ENCODE measurements at regions not wholly inside any gene's neighbourhood (a gene's known extent, or its start where the extent isn't known, plus 50 kb on each side); places are given as distances from the start of the nearest gene placed in this dataset.

- no peak for DNase-seq
These were observed 231.3 kb downstream of the KLF13 start for GRCh38 chr15:31557899-31558298.

DNA sequence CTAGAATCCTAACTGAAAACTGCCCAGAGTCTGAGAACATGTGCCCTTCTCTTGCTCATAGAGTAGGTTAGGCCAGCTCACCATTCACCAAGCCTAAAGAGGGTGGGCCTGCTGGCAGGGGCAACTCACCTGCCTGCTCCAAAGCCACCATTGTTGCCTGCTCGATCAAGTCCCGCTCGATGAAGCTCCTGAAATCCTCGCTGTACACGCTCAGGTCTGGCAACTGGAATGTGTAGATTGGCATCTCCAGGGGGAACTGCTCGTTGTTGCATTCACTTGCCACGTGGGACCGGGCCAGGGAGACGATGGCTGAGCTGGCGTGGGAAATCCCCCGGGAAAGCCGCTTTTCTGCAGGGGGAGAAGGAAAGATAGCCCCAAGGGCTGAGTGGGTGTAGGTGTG, 232.2 kb downstream of the KLF13 start:
- DNase-seq, result no peak

DNA sequence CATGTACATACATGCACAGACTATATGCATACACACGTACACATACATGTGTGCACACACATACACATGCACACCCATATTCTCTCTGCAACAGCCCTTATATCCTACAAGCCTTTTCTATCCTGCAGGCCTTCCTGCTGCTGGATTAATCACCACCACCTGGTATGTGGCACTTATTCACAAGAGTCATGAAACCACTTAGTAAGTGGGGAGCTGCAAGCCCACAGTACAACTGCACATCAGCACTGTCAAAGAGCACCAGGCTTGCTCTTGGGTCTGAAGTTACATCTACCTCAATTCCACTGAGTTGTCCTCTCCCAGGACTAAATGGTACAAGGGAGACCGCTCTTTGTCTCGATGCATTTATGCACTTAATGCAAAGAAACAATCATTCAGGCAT, 233.2 kb downstream of the KLF13 start:
- DNase-seq, result peak; percentile 8

- DNase-seq, result no peak
These were observed 234.0 kb downstream of the KLF13 start for GRCh38 chr15:31560643-31561042.

DNA sequence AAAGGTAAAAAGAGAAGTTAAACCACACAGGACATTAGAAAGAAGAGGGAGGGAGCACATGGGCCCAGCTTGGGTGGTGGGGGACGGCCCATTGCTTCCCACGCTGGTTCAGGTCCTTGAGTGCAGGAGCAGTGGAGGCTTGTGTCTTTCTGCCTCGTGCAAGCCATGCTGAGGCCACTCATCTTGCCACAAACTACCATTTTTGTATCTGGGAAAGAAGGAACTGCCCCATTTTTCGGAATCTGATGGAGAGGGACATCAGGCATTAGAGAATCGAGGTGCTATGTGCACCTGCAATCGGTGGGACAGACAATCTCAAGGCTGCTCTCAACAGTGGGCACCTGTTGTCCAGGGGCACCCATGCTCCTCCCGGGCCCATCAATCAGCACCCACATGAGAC, 234.5 kb downstream of the KLF13 start:
- no peak for DNase-seq

DNA sequence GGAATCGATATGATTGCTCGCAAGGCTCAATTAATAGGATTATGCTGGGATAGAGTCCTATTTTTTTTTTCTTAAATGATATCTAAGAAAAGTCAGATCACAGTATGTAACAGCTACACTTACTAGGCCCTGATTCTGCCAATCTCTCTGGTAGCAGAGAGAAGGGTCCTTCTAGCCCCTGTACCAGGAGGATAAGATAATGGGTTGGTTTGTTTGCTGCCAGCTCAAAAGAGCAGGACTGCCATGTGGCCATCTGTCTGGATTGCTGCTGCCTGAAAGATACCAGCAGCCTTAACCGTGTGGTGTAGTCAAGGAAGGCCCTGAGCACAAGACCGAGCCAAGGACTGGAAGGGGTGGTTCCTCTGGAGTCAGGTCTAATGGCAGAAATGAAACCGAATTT, 236.4 kb downstream of the KLF13 start:
- DNase-seq, result peak; percentile 30

DNA sequence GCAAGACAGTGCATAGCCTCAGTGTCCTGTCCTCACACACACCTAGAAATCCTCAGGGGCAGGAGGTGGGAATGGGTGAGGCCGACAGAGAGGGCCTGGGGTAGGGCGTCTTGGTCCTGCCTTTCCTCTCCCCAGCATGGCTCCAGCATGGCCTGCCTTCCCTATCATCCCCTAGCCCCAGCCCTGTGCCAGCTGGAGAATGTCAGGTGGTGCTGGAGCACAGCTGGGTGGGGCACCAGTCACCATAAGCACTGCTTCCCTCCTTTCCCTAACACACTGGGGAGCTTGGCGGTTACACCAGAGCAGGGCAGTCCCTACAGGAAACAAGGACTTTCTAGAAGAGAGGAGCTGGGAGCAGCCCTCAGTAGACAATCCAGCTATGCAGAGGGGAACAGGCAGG, 236.8 kb downstream of the KLF13 start:
- peak; percentile 23 for DNase-seq

- DNase-seq, result no peak
These were observed 241.2 kb downstream of the KLF13 start for GRCh38 chr15:31567861-31568260.

- no peak for DNase-seq
These were observed 243.2 kb downstream of the KLF13 start for GRCh38 chr15:31569836-31570235.

DNA sequence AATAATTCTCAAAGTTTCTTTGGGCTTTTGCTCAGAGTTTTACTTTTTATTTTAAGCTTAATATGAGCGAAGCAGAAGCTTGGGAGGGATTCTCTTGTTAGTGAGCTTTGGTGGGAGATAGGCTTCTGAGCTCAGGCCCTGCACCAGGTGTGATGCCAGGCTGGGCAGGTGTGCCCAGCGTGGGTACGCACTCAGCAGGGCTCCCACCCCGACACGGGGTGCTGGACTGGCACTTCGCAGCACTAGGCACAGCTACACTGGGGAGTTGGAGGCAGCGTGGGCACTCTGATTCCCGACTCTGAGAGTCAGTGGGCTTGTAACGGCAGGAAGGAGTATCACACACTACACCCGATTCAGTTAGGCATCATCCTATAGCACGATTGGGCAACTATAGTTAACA, 244.0 kb downstream of the KLF13 start:
- no peak for DNase-seq

DNA sequence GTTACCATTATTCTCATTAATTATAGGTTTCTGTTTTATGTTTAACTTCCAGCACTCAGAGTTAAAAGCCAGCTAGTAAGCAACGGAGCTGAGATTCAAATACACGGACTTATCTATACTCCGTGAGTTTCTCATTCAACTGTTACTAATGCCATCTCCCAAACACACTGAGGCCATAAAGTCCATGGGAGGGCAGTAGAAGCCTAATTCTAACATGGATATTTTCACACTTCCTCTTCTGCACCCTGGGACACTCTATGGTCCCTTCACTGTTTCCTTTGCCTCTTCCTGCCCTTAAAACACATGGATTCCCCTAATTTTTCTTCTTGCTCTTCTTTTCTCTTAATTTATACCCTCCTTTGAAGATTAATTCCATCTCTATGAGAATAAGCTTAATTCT, 245.0 kb downstream of the KLF13 start:
- peak; percentile 12 for DNase-seq

DNA sequence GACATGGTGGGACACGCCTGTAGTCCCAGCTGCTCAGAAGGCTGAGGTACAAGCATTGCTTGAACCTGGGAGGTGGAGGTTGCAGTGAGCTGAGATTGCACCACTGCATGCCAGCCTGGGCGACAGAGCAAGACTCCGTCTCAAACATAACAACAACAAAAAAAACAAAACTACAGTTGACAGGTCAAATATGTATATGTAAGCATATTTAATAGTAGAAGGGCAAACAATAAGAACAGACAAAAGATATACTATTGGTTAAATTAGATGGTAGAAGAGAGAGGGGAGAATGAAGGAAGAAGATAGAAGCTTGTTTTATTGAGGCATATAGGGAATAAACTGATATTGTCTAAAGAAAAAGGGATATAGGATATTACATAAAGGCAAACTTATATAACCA, 247.1 kb downstream of the KLF13 start:
- no peak for DNase-seq

DNA sequence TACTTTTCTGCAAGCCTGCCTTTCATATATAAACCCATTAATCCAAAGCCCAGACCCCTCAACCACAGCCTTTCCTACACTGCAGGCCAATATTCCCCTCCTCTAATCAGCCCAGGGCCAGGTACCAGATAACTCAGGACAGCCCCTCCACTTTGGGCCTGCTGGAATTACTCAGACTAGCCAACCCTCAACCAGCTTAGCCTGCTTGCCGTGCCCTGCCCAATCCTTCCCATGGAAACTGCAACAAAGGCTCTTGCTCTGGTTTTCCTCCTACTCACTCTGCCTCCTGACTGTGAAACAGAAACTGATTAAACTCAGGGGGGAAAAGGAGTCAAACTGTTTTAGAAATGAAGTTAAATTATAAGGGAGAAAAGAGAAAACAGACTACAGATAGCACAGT, 248.1 kb downstream of the KLF13 start:
- no peak for DNase-seq

- no peak for DNase-seq
These were observed 250.5 kb downstream of the KLF13 start for GRCh38 chr15:31577108-31577507.

- DNase-seq, result no peak
These were observed 252.6 kb downstream of the KLF13 start for GRCh38 chr15:31579282-31579681.

- DNase-seq, result no peak
These were observed 253.3 kb downstream of the KLF13 start for GRCh38 chr15:31579976-31580375.

DNA sequence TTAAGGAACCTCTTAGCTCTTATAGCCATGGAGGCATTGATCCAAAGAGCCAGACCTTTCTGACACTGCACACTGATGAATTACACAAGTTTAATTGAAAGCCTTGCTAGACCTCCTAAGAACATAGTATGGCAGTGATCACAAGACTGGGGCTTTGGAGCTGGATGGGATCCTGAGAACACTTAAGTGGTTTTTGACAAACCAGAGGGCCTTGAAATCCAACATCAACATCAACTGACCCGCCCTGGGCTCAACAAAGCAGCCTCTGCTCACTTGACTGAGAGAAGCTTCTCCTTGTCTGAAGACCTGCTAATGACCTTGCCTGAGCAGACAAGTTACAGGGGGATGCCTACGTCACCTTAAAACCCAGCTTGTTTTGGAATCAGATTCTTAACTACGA, 257.6 kb downstream of the KLF13 start:
- no peak for DNase-seq

DNA sequence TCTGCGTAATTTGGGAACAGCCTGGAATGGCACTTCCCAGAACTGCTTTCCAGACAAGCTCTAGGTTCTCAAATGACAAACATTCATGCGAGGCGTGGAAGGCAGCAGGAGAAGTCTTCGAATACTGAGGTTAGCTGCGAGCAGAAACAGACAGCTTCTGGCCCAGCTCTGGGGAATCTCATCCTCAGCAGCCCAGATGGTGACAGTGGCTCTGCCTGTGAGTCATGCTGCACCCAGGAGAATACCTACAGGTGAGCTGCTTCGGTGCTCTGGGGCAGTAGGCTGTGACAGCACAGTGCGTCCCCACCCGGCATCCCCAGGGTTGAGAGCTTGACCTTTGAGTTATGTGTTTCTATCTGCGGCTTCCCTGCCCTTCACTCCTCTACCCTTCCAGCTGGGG, 258.6 kb downstream of the KLF13 start:
- DNase-seq, result no peak

DNA sequence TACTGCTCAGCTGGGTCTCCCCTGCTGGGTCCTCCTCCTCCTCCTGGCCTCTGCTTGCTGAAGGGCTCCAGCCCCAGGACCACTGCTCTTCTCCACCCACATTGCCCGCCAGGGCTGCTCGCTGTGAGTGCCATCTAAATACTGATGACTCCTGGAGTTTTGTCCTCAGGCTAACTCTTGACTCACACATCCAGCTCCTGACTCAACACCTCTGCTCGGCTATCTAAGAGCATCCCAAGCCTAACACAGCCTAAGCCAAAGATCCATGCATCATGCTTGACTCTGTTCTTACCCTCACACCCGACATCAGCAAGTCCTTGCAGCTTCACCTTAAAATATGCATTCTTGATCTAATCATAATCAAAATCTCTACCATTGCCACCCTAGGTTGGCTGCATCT, 260.2 kb downstream of the KLF13 start:
- no peak for DNase-seq

DNA sequence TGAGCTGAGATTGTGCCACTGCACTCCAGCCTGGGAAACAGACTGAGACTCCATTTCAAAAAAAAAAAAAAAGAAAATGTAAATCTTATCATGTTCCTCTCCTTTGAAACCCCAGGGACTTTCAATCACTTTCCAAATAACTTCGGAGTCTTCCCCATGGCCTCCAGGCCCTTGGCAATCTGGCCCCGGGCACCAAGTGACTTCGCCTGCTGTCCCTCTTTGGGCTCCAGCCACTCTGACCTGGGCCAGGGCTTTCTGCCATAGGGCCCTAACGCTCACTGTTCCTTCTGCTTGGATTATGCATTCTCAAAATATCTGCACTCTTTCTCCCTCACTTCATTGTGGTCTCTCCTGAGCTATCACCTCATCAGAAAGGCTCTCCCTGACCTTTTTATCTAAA, 260.9 kb downstream of the KLF13 start:
- DNase-seq, result no peak

- DNase-seq, result no peak
These were observed 264.0 kb downstream of the KLF13 start for GRCh38 chr15:31590609-31591008.

GRCh38 chr15:31591908-31592307, 265.3 kb downstream of the KLF13 start:
- no peak for DNase-seq

GRCh38 chr15:31597466-31597865, 270.8 kb downstream of the KLF13 start:
- no peak for DNase-seq

GRCh38 chr15:31598620-31599019, 272.0 kb downstream of the KLF13 start:
- peak; percentile 36 for DNase-seq

GRCh38 chr15:31605467-31605931, 278.9 kb downstream of the KLF13 start:
- DNase-seq, result peak; percentile 18

DNA sequence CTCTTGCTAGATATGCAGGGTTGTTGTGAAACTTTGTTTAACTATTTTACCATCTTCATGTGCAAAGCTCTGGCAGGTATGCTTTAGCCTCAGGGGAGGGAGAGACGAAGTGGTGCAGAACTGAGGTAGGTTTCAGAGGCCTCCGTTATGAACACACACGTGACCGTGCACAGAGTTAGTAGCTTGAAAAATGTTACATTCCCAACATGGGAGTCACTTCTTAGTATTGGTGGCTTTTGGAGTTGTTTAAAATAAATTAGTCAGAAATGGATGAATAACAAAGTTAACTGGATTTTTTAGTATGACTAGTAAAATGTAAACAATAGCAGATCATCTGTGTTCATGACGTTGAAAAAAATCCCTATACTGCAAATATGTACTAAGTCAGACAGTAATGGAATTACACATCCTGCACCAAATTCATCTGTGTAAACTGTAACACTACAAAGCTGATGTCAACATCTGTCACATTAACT, 279.6 kb downstream of the KLF13 start:
- no peak for DNase-seq

All from NCI-H82 (cell line).